Epithelial cell of esophagus (primary cell): ENCODE measurements at regions not wholly inside any gene's neighbourhood (a gene's known extent, or its start where the extent isn't known, plus 50 kb on each side); places are given as distances from the start of the nearest gene placed in this dataset.

Source experiments
- DNase-seq: peaks from one replicate; pipeline ENCODE4 v3.0.0; 2010; ENCODE audit warnings: low read depth
- H3K4me3 ChIP-seq: 2 replicates; pipeline ENCODE4 v1.5.1; 2011; ENCODE audit warnings: mild to moderate bottlenecking, low read length, control low read depth
- TF ChIP-seq, protein P1 (sequence below): IDR thresholded peaks from 2 replicates; pipeline ENCODE4 v1.5.1; 2011; ENCODE audit warnings: low read depth, mild to moderate bottlenecking, low read length, control low read depth, inconsistent platforms; ENCODE audit not compliant: insufficient read depth; ENCODE audit errors: missing control alignments

DNA sequence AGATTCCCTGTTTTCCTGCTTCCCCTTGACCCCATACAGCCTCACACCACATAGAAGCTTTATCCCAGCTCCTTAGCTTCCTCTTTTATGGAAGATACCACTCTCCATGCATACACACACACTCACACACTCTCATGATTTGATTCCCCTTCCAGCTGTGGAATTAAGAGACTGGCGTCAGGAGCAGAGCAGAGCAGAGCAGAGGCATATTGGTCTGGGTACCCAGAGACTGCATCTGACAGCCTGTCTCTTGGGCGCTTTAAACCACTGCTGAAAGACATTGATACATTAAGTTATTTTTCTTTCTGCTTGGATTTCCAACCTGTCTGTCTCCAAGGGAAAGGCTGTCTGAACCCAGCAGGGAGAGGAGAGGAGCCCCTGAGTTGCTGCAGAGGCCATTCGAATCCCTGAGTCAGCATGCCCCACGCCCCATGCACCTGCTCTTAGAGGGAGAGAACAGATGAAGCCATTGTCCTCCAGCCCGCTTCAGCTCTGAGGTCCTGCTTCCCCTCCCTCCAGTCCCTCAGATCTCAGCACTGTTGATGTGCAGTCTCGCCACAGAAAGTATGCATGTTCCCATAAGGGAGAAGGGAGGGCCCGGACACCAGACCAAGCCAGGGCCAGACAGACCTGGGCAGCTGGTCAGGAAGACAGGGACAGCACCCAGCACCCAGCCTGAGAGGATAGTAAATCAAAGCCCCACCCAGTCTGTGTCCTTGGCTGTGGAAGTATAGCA, 66.7 kb upstream of the GJB5 start:
- TF ChIP-seq, protein P1, sequence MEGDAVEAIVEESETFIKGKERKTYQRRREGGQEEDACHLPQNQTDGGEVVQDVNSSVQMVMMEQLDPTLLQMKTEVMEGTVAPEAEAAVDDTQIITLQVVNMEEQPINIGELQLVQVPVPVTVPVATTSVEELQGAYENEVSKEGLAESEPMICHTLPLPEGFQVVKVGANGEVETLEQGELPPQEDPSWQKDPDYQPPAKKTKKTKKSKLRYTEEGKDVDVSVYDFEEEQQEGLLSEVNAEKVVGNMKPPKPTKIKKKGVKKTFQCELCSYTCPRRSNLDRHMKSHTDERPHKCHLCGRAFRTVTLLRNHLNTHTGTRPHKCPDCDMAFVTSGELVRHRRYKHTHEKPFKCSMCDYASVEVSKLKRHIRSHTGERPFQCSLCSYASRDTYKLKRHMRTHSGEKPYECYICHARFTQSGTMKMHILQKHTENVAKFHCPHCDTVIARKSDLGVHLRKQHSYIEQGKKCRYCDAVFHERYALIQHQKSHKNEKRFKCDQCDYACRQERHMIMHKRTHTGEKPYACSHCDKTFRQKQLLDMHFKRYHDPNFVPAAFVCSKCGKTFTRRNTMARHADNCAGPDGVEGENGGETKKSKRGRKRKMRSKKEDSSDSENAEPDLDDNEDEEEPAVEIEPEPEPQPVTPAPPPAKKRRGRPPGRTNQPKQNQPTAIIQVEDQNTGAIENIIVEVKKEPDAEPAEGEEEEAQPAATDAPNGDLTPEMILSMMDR: no peak
- no peak overlapping the region for H3K4me3 ChIP-seq
- DNase-seq: no peak

DNA sequence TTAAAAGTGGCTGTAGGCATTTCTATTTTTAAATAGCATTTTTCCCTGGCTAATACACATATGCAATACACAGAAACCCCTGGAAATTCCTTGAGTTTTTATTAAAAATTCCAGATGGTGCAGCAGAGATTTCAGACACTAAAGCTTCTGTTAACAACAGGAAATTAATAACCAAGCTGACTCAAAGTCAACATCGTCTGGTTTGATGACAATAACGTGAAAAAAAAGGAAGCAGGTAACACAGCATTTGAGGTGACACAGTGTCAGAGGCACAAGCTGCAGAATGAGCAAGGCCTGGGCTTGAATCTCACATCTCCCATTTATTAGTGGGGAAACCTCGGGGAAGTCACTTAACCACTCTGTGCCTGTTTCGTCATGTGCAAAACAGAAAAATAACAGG, 64.6 kb upstream of the GJB5 start:
- DNase-seq: peak; percentile 34
- TF ChIP-seq, protein P1: no peak
- H3K4me3 ChIP-seq: no peak overlapping the region

DNA sequence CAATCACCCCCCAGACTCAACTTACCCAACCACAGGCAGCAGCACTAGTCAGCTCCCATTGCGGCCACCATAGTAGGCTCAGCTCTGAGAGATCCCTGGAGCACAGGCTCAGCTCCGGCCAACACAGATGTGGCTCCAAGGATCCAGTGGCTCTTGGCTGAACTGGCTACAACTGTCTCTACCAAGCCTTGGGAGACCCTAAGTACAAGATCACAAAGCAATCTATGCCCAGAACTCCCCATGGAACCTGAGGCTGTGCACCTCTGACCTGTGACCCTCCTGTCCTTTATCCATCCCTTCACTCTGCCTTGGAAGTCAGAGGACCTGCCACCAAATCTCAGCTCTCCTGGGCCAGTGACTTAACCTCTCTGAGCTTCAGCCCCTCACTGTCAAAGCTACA, 61.8 kb upstream of the GJB5 start:
- no peak overlapping the region for H3K4me3 ChIP-seq
- no peak for DNase-seq
- TF ChIP-seq, protein P1: no peak

DNA sequence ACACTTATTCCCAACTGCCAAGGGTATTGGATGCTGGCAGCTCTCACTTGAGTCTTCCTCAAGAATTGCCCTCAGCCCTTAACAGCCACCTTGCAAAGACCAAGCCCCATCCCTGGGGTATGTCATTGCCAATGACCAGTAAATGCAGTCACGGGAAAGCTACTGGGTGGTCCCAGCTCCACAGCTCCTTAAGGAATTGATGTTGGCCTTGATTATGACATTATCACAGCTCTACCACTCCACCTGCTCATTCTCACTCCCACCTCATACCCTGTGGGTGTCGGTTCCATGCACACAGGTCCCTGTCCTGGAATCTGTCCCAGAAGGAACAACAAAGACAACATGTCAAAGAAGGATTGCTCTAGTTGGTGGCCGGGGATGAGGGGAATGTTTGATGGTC, 60.5 kb upstream of the GJB5 start:
- TF ChIP-seq, protein P1: no peak
- DNase-seq: no peak
- H3K4me3 ChIP-seq: no peak overlapping the region

DNA sequence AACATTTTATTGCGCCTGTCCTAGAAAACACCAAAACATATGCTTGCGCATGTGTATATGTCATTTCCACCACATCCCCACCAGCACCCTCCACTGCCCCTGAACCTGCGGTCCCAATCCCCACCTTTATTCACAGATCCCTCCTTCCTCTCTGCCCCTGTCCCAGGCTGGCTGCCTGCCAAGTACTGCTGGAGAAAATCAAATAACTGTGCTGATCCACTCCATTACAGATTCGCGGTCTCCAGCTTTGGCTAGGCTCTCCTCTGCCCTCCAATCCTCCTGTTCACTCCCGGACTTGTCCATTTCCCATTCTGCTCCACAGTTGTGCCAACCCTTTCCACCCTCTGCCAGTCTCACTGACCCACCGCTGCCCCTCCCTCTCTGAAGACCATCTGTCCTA, 59.3 kb upstream of the GJB5 start:
- H3K4me3 ChIP-seq: no peak overlapping the region
- TF ChIP-seq, protein P1: no peak
- no peak for DNase-seq

DNA sequence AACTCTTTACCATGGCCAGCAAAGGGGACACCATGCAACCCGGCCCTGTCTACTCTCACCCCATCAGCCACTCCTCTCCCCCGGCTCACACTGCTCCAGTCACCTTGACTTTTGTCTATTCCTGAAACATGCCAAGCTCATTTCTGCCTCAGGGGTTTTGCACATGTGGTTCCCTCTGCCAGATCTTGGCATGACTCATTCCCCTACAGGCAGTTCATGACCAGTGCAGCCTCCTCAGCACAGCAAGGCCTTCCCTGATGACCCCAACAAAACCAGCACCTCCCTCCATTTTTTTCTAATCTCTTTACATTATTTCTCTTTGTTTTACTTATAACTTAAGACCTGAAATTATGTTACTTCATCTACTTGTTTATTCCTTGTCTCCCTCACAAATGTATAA, 58.6 kb upstream of the GJB5 start:
- peak; percentile 74 for DNase-seq
- no peak overlapping the region for H3K4me3 ChIP-seq
- TF ChIP-seq, protein P1: no peak

DNA sequence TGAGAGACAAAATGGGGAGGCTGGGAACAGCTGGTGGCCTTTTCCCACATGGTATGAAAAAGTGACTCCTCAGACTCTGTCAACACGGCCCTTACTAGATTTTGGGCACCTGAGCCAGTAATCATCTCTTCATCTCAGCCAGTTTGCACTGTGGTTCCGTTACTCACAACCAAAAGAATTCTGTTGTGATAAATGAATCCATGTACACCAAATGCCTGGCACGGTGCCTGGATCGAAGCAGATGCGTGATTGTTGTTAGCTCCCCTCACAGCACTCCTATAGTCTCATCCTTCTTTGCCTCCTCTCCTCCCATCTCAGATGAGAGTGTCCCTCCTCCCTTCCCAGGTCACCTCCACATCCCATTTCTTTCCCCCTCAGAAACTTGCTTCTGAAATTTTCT, 57.9 kb upstream of the GJB5 start:
- TF ChIP-seq, protein P1: no peak
- no peak overlapping the region for H3K4me3 ChIP-seq

More for the DNA sequence above, 57.9 kb upstream of the GJB5 start:
- DNase-seq: no peak
